Adrenal gland (tissue), 5 donors: ENCODE measurements at regions not wholly inside any gene's neighbourhood (a gene's known extent, or its start where the extent isn't known, plus 50 kb on each side); places are given as distances from the start of the nearest gene placed in this dataset.

ENCODE experiments used
- POLR2A ChIP-seq, 2 donors: fragments of 450-650 bp; IDR thresholded peaks; one replicate each; pipeline ENCODE4 v1.6.1; 2017; ENCODE audit warnings: antibody characterized with exemption in 2 of 2, mild to moderate bottlenecking in 2 of 2, moderate library complexity in 1 of 2
- TF ChIP-seq, protein P1 (sequence below), 6 experiments: fragments of 450-650 bp in 4 of 6; fragments of 200-600 bp in 2 of 6; sonication (generic) in 1 of 6; IDR thresholded peaks; 1 replicate in 5 of 6; 2 replicates in 1 of 6; pipeline versions ENCODE4 v1.5.1 to v1.8.0; 2016 to 2021; ENCODE audit warnings: antibody characterized with exemption in 6 of 6, mild to moderate bottlenecking in 2 of 6, moderate library complexity in 1 of 6
- donor health status: DM: no; HTN: no; CAD: no.

DNA sequence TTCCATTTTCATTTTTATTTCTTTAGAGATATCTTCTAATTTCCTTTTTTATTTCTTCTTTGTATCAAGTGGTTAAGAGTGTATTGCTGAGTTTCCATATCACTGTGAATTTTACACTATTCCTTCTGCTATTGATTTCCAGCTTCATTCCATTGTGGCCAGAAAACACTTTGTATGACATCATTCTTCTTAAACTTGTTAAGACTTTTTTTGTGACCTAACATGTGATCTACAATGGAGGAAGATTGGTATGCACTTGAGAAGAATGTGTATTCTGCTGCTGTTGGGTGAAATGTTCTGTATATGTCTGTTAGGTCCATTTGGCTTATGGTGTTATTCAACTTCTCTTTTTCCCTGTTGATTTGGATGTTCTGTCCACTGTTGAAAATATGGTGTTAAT, 274.2 kb upstream of the PUM3 start:
- TF ChIP-seq POLR2A (IDR thresholded peaks at IDR 0.05): no peak
- TF ChIP-seq, protein P1, sequence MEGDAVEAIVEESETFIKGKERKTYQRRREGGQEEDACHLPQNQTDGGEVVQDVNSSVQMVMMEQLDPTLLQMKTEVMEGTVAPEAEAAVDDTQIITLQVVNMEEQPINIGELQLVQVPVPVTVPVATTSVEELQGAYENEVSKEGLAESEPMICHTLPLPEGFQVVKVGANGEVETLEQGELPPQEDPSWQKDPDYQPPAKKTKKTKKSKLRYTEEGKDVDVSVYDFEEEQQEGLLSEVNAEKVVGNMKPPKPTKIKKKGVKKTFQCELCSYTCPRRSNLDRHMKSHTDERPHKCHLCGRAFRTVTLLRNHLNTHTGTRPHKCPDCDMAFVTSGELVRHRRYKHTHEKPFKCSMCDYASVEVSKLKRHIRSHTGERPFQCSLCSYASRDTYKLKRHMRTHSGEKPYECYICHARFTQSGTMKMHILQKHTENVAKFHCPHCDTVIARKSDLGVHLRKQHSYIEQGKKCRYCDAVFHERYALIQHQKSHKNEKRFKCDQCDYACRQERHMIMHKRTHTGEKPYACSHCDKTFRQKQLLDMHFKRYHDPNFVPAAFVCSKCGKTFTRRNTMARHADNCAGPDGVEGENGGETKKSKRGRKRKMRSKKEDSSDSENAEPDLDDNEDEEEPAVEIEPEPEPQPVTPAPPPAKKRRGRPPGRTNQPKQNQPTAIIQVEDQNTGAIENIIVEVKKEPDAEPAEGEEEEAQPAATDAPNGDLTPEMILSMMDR (IDR thresholded peaks at IDR 0.05): no peak
